SK-N-SH (cell line): ENCODE measurements at regions not wholly inside any gene's neighbourhood (a gene's known extent, or its start where the extent isn't known, plus 50 kb on each side); places are given as distances from the start of the nearest gene placed in this dataset.

Experiments used
- CTCF ChIA-PET: fragments of 300-600, 350-600 bp; formaldehyde crosslinking; extraction: SDS; loops from one replicate; lab custom pipeline; 2021; lab: Yijun Ruan, JAX
- POLR2A ChIA-PET: fragments of 350-600 bp; sonication (Branson Sonifier 250); formaldehyde crosslinking; extraction: SDS; loops from one replicate; lab custom pipeline; 2020; ENCODE audit warnings: antibody characterized with exemption, inconsistent platforms; lab: Yijun Ruan, JAX
- DNase-seq: peaks from one replicate; pipeline ENCODE4 v3.0.0; 2012
- H2AFZ ChIP-seq: fragments of 200-600 bp; sonication (generic); 2 replicates; pipeline ENCODE4 v1.8.1; 2016; ENCODE audit warnings: antibody characterized with exemption, mild to moderate bottlenecking, low read depth
- H3F3A ChIP-seq: fragments of 200-600 bp; sonication (generic); replicated peaks from 2 replicates; pipeline ENCODE3; 2016; ENCODE audit warnings: antibody characterized with exemption, mild to moderate bottlenecking; ENCODE audit not compliant: insufficient read depth
- H3K27ac ChIP-seq, 2 experiments: fragments of 200-500 bp in 1 of 2; fragments of 200-600 bp in 1 of 2; sonication (Bioruptor generic) in 1 of 2; sonication (generic), shearing (Covaris generic) in 1 of 2; 2 replicates each; pipeline versions ENCODE4 v1.5.1 to v1.6.1; 2014 to 2016; ENCODE audit warnings: low read depth in 2 of 2, inconsistent platforms in 1 of 2, low read length in 1 of 2, mild to moderate bottlenecking in 1 of 2, mixed read lengths in 1 of 2
- H3K27me3 ChIP-seq: fragments of 200-600 bp; sonication (generic), shearing (Covaris generic); 2 replicates; pipeline ENCODE4 v1.6.1; 2016; ENCODE audit warnings: mixed run types; ENCODE audit not compliant: insufficient read depth
- H3K36me3 ChIP-seq, 2 experiments: fragments of 200-500 bp in 1 of 2; fragments of 200-600 bp in 1 of 2; sonication (Bioruptor generic) in 1 of 2; sonication (generic) in 1 of 2; replicated peaks in 1 of 2; 2 replicates each; pipeline versions ENCODE3 to v1.5.1; 2014 to 2016; ENCODE audit warnings: low read length in 1 of 2, mild to moderate bottlenecking in 1 of 2; ENCODE audit not compliant: insufficient read depth in 2 of 2, control insufficient read depth in 1 of 2
- H3K4me1 ChIP-seq, 2 experiments: fragments of 200-500 bp in 1 of 2; fragments of 200-600 bp in 1 of 2; sonication (Bioruptor generic) in 1 of 2; sonication (generic), shearing (Covaris generic) in 1 of 2; 2 replicates each; pipeline versions ENCODE4 v1.5.1 to v1.6.1; 2014 to 2016; ENCODE audit warnings: low read depth in 1 of 2, low read length in 1 of 2, mixed run types in 1 of 2; ENCODE audit not compliant: insufficient read depth in 2 of 2, control insufficient read depth in 1 of 2
- H3K4me2 ChIP-seq: fragments of 200-600 bp; sonication (generic), shearing (Covaris generic); 2 replicates; pipeline ENCODE4 v1.6.1; 2017; ENCODE audit warnings: mixed run types
- H3K4me3 ChIP-seq, 2 experiments: fragments of 200-500 bp in 1 of 2; fragments of 200-600 bp in 1 of 2; sonication (Bioruptor generic) in 1 of 2; sonication (generic), shearing (Covaris generic) in 1 of 2; 2 replicates each; pipeline versions ENCODE4 v1.5.1 to v1.8.1; 2014 to 2016; ENCODE audit warnings: low read depth in 2 of 2, inconsistent platforms in 1 of 2, low read length in 1 of 2, mild to moderate bottlenecking in 1 of 2, mixed read lengths in 1 of 2, moderate library complexity in 1 of 2
- H3K79me2 ChIP-seq: fragments of 200-600 bp; sonication (generic); 2 replicates; pipeline ENCODE4 v1.8.1; 2017; ENCODE audit warnings: mild to moderate bottlenecking; ENCODE audit not compliant: insufficient read depth
- H3K9ac ChIP-seq: fragments of 200-600 bp; sonication (generic); 2 replicates; pipeline ENCODE4 v1.6.1; 2017; ENCODE audit warnings: mixed run types
- H3K9me2 ChIP-seq: fragments of 200-600 bp; sonication (generic); 2 replicates; pipeline ENCODE4 v1.6.1; 2017; ENCODE audit warnings: mixed run types
- H3K9me3 ChIP-seq: fragments of 200-600 bp; sonication (generic); 2 replicates; pipeline ENCODE4 v1.6.1; 2017; ENCODE audit warnings: mixed run types, mild to moderate bottlenecking, moderate library complexity
- H4K20me1 ChIP-seq: fragments of 200-600 bp; sonication (generic); 2 replicates; pipeline ENCODE4 v1.6.1; 2017; ENCODE audit warnings: mild to moderate bottlenecking, mixed run types; ENCODE audit not compliant: insufficient read depth
- CHD2 ChIP-seq: fragments of 150-350 bp; IDR thresholded peaks from 2 replicates; pipeline ENCODE4 v1.6.1; 2018; ENCODE audit warnings: low read length; ENCODE audit not compliant: partially characterized antibody
- CTCF ChIP-seq: fragments of 200-600 bp; sonication (generic); IDR thresholded peaks from 2 replicates; pipeline ENCODE4 v1.6.1; 2017; ENCODE audit warnings: antibody characterized with exemption, mild to moderate bottlenecking, moderate library complexity
- EP300 ChIP-seq, 2 experiments: IDR thresholded peaks; 2 replicates each; pipeline versions ENCODE4 v1.4.0 to v1.6.1; 2012; ENCODE audit warnings: borderline replicate concordance in 1 of 2, low read depth in 1 of 2, low read length in 1 of 2
- FOSL2 ChIP-seq: IDR thresholded peaks from 2 replicates; pipeline ENCODE4 v1.4.0; 2012; ENCODE audit warnings: low read depth, mild to moderate bottlenecking, moderate library complexity, borderline replicate concordance
- FOXJ3 ChIP-seq: sonication (generic); formaldehyde crosslinking; IDR thresholded peaks from 2 replicates; pipeline ENCODE4 v1.5.1; 2020; ENCODE audit warnings: mild to moderate bottlenecking, missing genetic modification reagents
- GATA2 ChIP-seq: sonication (generic); formaldehyde crosslinking; IDR thresholded peaks from 2 replicates; pipeline ENCODE4 v1.5.0; 2020; ENCODE audit warnings: mild to moderate bottlenecking, missing genetic modification reagents
- MXI1 ChIP-seq: IDR thresholded peaks from 2 replicates; pipeline ENCODE4 v1.6.1; 2012; ENCODE audit warnings: mild to moderate bottlenecking, low read depth, low read length, improper control_type of control experiment
- NRF1 ChIP-seq: IDR thresholded peaks from 2 replicates; pipeline ENCODE4 v1.6.1; 2012; ENCODE audit warnings: low read depth, mild to moderate bottlenecking, low read length
- POLR2AphosphoS5 ChIP-seq: IDR thresholded peaks from 2 replicates; pipeline ENCODE4 v1.6.1; 2012; ENCODE audit warnings: low read depth, low read length
- RAD21 ChIP-seq: IDR thresholded peaks from 2 replicates; pipeline ENCODE4 v1.6.1; 2012; ENCODE audit warnings: mild to moderate bottlenecking, low read length
- REST ChIP-seq: IDR thresholded peaks from 2 replicates; pipeline ENCODE4 v1.6.1; 2012; ENCODE audit warnings: mild to moderate bottlenecking, low read depth, low read length, moderate library complexity
- SIN3A ChIP-seq: IDR thresholded peaks from 2 replicates; pipeline ENCODE4 v1.6.1; 2012; ENCODE audit warnings: low read depth, mild to moderate bottlenecking, low read length, moderate library complexity, borderline replicate concordance
- TAF1 ChIP-seq: IDR thresholded peaks from 2 replicates; pipeline ENCODE4 v1.6.1; 2012; ENCODE audit warnings: low read depth, mild to moderate bottlenecking, low read length, moderate library complexity, borderline replicate concordance
- TEAD4 ChIP-seq: IDR thresholded peaks from 2 replicates; pipeline ENCODE4 v1.4.0; 2012; ENCODE audit warnings: mild to moderate bottlenecking, borderline replicate concordance; ENCODE audit not compliant: insufficient read depth
- WGBS: methylation state at CpG from one replicate; pipeline ENCODE4 v1.1.6; 2017; ENCODE audit warnings: low lambda C conversion rate; 5-methylcytosine and 5-hydroxymethylcytosine counted together
- TF ChIP-seq, protein P1 (sequence below): IDR thresholded peaks from 2 replicates; pipeline ENCODE4 v1.4.0; 2012; ENCODE audit warnings: low read depth, borderline replicate concordance
- TF ChIP-seq, protein P2 (sequence below): fragments of 150-350 bp; IDR thresholded peaks from 2 replicates; pipeline ENCODE4 v1.6.1; 2017; ENCODE audit warnings: antibody characterized with exemption, low read length, low read depth, borderline replicate concordance

DNA sequence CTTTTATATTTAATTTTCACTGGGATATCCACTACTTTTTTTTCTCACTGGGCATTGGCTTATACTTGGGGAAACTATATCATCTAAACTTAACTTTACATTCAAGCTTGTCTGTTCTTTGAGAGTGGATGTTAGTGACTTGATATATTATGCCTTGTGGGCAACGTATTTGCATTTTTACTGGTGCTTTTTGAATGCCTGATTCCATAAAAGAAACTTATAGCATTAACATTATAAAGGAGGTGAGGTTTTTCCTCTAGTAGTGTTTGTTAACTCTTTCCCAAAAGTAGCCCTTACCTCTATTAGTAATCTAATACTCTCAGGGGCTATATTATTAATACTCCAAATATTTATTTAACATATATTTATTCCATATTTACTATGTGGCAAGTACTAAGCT, 416.5 kb downstream of the PLA2G4A start:
- POLR2A ChIA-PET = no interaction called here
- Histone ChIP-seq H2AFZ (no peak overlapping the region), H3K27me3 (no peaks in the 10 kb centered on the region), H3K9me3 (0 out of 2 replicates have a peak, but pooled peaks cover 5% of the 10 kb centered on the region), H3F3A (peaks cover 3% of the 10 kb centered on the region), H3K79me2 (no peaks in the 10 kb centered on the region), H3K27ac (no peak overlapping the region), H3K4me3 (no peak overlapping the region), H3K4me1 (no peaks in the 10 kb centered on the region; a peak in 1 of 4 replicates), H3K9ac (no peak overlapping the region), H4K20me1 (no peaks in the 10 kb centered on the region), H3K4me2 (no peak overlapping the region), H3K36me3 (no peaks in the 10 kb centered on the region), H3K9me2 (no peaks in the 10 kb centered on the region)
- CTCF ChIA-PET = no interaction called here
- DNase-seq = no peak
- TF ChIP-seq EP300 (IDR thresholded peaks at IDR 0.05; ENCODE audit: borderline replicate concordance in 1 of 2, low read depth in 1 of 2, low read length in 1 of 2) = no peak
- no peak for TF ChIP-seq MXI1
- TF ChIP-seq REST = no peak
- TF ChIP-seq CTCF = no peak
- TF ChIP-seq NRF1 = no peak
- TF ChIP-seq SIN3A = no peak
- TF ChIP-seq, protein P1, sequence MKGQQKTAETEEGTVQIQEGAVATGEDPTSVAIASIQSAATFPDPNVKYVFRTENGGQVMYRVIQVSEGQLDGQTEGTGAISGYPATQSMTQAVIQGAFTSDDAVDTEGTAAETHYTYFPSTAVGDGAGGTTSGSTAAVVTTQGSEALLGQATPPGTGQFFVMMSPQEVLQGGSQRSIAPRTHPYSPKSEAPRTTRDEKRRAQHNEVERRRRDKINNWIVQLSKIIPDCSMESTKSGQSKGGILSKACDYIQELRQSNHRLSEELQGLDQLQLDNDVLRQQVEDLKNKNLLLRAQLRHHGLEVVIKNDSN = no peak
- no peak for TF ChIP-seq FOXJ3
- TF ChIP-seq CHD2 = no peak
- TF ChIP-seq, protein P2, sequence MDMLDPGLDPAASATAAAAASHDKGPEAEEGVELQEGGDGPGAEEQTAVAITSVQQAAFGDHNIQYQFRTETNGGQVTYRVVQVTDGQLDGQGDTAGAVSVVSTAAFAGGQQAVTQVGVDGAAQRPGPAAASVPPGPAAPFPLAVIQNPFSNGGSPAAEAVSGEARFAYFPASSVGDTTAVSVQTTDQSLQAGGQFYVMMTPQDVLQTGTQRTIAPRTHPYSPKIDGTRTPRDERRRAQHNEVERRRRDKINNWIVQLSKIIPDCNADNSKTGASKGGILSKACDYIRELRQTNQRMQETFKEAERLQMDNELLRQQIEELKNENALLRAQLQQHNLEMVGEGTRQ = no peak
- TF ChIP-seq FOSL2 = no peak
- no peak for TF ChIP-seq TEAD4
- no peak for TF ChIP-seq TAF1
- no peak for TF ChIP-seq POLR2AphosphoS5
- TF ChIP-seq RAD21 = no peak
- TF ChIP-seq GATA2 (CRISPR knock-in tag) = no peak
- 54% methylated on average over 1 of the region's 1 CpG for WGBS
